Transverse colon (tissue), 4 donors: ENCODE measurements at regions not wholly inside any gene's neighbourhood (a gene's known extent, or its start where the extent isn't known, plus 50 kb on each side); places are given as distances from the start of the nearest gene placed in this dataset.

ENCODE experiments used
- DNase-seq: peaks from one replicate; pipeline ENCODE4 v3.0.0-alpha.2; 2019
- H3K27ac ChIP-seq, 4 donors: fragments of 200-600 bp; sonication (generic); 2 replicates each; pipeline ENCODE4 v1.5.1; 2016 to 2018; ENCODE audit warnings: inconsistent platforms in 4 of 4
- H3K27me3 ChIP-seq: fragments of 200-600 bp; sonication (generic); 2 replicates; pipeline ENCODE4 v1.5.1; 2017; ENCODE audit warnings: inconsistent platforms
- H3K36me3 ChIP-seq, 4 donors: fragments of 200-600 bp; sonication (generic); 2 replicates each; pipeline ENCODE4 v1.5.1; 2017 to 2019; ENCODE audit warnings: inconsistent platforms in 4 of 4
- H3K4me1 ChIP-seq, 4 donors: fragments of 200-600 bp; sonication (generic); 2 replicates each; pipeline ENCODE4 v1.5.1; 2017 to 2020; ENCODE audit warnings: inconsistent platforms in 4 of 4
- H3K4me3 ChIP-seq, 4 donors: fragments of 200-600 bp; sonication (generic); 1 replicate in 1 of 4; 2 replicates in 3 of 4; pipeline versions ENCODE4 v1.5.1 to v1.6.1; 2017 to 2019; ENCODE audit warnings: inconsistent platforms in 4 of 4
- H3K9me3 ChIP-seq, 2 donors: fragments of 200-600 bp; sonication (generic); 2 replicates each; pipeline ENCODE4 v1.5.1; 2017 to 2019; ENCODE audit warnings: inconsistent platforms in 2 of 2
- EP300 ChIP-seq: sonication (generic); formaldehyde crosslinking; IDR thresholded peaks from one replicate; pipeline ENCODE4 v1.6.1; 2017; ENCODE audit warnings: antibody characterized with exemption, low read depth
- POLR2A ChIP-seq: fragments of 450-650 bp; IDR thresholded peaks from one replicate; pipeline ENCODE4 v1.6.1; 2016; ENCODE audit warnings: antibody characterized with exemption, mild to moderate bottlenecking, moderate library complexity
- POLR2AphosphoS5 ChIP-seq, 3 donors: sonication (generic); formaldehyde crosslinking; IDR thresholded peaks; one replicate each; pipeline ENCODE4 v1.6.1; 2016; ENCODE audit warnings: antibody characterized with exemption in 3 of 3
- WGBS, 2 donors: methylation state at CpG; one replicate each; pipeline ENCODE4 v1.1.5; 2018; ENCODE audit warnings: low coverage in 1 of 2; 5-methylcytosine and 5-hydroxymethylcytosine counted together
- in situ Hi-C, 4 donors: fragments of 200-750 bp; cut with MboI; loops; one replicate each; pipeline versions ENCODE4 v1.15.0 to v1.15.1; 2017; ENCODE audit warnings: low sequenced_read_pairs in 3 of 4, low pct_ligation_motif_present in 1 of 4, low pct_unique_long_range_greater_than_20kb in 1 of 4
- intact Hi-C: fragments of 100-400 bp; cut with DNase I; formaldehyde crosslinking; loops from one replicate; pipeline ENCODE4 v1.15.1; 2023; ENCODE audit warnings: low total_unique reads
- TF ChIP-seq, protein P1 (sequence below), 5 experiments: fragments of 200-600 bp in 3 of 5; fragments of 450-650 bp in 2 of 5; sonication (generic) in 3 of 5; IDR thresholded peaks; 1 replicate in 2 of 5; 2 replicates in 3 of 5; pipeline ENCODE4 v1.5.1; 2016 to 2017; ENCODE audit warnings: antibody characterized with exemption in 5 of 5, inconsistent platforms in 3 of 5, mild to moderate bottlenecking in 2 of 5, moderate library complexity in 1 of 5

DNA sequence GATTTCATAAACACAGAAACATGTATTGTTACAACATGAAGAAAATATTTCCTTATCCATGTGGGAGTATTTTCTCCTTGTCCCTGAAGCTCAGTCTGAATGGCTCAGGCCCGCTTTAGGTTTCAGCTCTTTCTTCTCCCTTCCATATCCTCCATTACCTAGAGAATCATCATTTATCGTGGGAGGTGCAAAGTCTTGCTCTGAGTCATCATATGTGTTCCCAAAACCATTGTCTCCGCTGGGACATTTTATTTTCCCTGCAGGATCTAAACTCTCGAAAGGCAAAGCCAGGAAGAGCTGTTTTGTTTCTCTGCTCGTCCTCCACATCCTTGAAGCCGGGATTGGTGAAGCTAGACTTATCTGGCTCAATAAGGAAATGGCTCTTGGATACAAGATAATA is 571.2 kb downstream of the EDEM1 start:
- in situ Hi-C loops (no loop called here), intact Hi-C loops (no loop called here)
- TF ChIP-seq EP300 (no peak), POLR2A (no peak), POLR2AphosphoS5 (IDR thresholded peaks at IDR 0.05) (no peak)
- TF ChIP-seq, protein P1, sequence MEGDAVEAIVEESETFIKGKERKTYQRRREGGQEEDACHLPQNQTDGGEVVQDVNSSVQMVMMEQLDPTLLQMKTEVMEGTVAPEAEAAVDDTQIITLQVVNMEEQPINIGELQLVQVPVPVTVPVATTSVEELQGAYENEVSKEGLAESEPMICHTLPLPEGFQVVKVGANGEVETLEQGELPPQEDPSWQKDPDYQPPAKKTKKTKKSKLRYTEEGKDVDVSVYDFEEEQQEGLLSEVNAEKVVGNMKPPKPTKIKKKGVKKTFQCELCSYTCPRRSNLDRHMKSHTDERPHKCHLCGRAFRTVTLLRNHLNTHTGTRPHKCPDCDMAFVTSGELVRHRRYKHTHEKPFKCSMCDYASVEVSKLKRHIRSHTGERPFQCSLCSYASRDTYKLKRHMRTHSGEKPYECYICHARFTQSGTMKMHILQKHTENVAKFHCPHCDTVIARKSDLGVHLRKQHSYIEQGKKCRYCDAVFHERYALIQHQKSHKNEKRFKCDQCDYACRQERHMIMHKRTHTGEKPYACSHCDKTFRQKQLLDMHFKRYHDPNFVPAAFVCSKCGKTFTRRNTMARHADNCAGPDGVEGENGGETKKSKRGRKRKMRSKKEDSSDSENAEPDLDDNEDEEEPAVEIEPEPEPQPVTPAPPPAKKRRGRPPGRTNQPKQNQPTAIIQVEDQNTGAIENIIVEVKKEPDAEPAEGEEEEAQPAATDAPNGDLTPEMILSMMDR (IDR thresholded peaks at IDR 0.05) = no peak
- 73 to 74% methylated on average over 4 to 6 of the region's 6 CpGs for WGBS, 2 donors
- H3K9me3 ChIP-seq = no peaks in the 10 kb centered on the region
- H3K27ac ChIP-seq = no peak overlapping the region
- no peak overlapping the region for H3K4me3 ChIP-seq
- no peak for DNase-seq
- no peaks in the 10 kb centered on the region for H3K36me3 ChIP-seq
- no peaks in the 10 kb centered on the region for H3K4me1 ChIP-seq
- no peaks in the 10 kb centered on the region for H3K27me3 ChIP-seq

GRCh38 chr3:5762506-5762905 is 575.0 kb downstream of the EDEM1 start:
- intact Hi-C loops = no loop called here
- in situ Hi-C loops = no loop called here
- WGBS, 2 donors = 77 to 90% methylated on average over 3 of the region's 3 CpGs

GRCh38 chr3:5766848-5767247 is 579.3 kb downstream of the EDEM1 start:
- H3K4me1 ChIP-seq = no peaks in the 10 kb centered on the region
- no peak overlapping the region for H3K27ac ChIP-seq
- DNase-seq = no peak
- TF ChIP-seq, protein P1 (IDR thresholded peaks at IDR 0.05) = no peak
- TF ChIP-seq POLR2AphosphoS5 (IDR thresholded peaks at IDR 0.05) (no peak), EP300 (no peak), POLR2A (no peak)
- H3K4me3 ChIP-seq = no peak overlapping the region
- H3K9me3 ChIP-seq = no peaks in the 10 kb centered on the region
- H3K27me3 ChIP-seq = no peaks in the 10 kb centered on the region
- in situ Hi-C loops = no loop called here
- 23 to 60% methylated on average over 1 of the region's 1 CpG for WGBS, 2 donors
- intact Hi-C loops = no loop called here
- no peaks in the 10 kb centered on the region for H3K36me3 ChIP-seq

More at GRCh38 chr3:5762506-5762905, 575.0 kb downstream of the EDEM1 start:
- no peak for DNase-seq
- Histone ChIP-seq H3K27me3 (no peaks in the 10 kb centered on the region), H3K4me1 (no peaks in the 10 kb centered on the region), H3K27ac (no peak overlapping the region), H3K4me3 (no peak overlapping the region), H3K36me3 (no peaks in the 10 kb centered on the region), H3K9me3 (no peaks in the 10 kb centered on the region)
- TF ChIP-seq POLR2AphosphoS5 (IDR thresholded peaks at IDR 0.05) (no peak), POLR2A (no peak), EP300 (no peak)
- TF ChIP-seq, protein P1 (IDR thresholded peaks at IDR 0.05) = no peak

DNA sequence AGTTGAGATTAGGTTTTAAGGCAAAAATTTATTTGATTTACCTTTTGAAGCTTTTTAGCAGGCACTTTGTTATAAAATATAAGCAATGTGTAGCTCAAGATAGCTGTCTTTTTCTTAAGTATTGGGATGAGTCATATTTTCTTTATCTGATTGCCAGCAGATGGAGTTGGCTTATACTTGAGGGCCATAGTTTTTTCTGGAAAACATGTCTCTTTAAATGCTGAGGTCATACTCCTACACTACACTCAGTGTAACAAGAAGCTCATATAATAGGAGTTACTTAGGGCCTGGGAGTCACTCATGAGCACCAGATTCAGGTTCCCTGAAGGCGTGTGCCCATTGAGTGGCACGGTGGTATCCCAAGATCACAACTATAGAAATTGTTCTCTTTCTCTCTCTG is 579.8 kb downstream of the EDEM1 start:
- H3K9me3 ChIP-seq = no peaks in the 10 kb centered on the region
- DNase-seq = no peak
- no peak for TF ChIP-seq EP300
- no peak for TF ChIP-seq POLR2A
- no peak for TF ChIP-seq POLR2AphosphoS5 (IDR thresholded peaks at IDR 0.05)
- TF ChIP-seq, protein P1 (IDR thresholded peaks at IDR 0.05) = no peak
- H3K4me1 ChIP-seq = no peaks in the 10 kb centered on the region
- H3K27me3 ChIP-seq = no peaks in the 10 kb centered on the region
- no peak overlapping the region for H3K4me3 ChIP-seq
- no peaks in the 10 kb centered on the region for H3K36me3 ChIP-seq
- H3K27ac ChIP-seq = no peak overlapping the region
- in situ Hi-C loops = no loop called here
- intact Hi-C loops = no loop called here
- WGBS, 2 donors = 86 to 97% methylated on average over 1 to 2 of the region's 2 CpGs
